ENCODE measurements at regions not wholly inside any gene's neighbourhood (a gene's known extent, or its start where the extent isn't known, plus 50 kb on each side); places are given as distances from the start of the nearest gene placed in this dataset.

GRCh38 chr6:40098774-40099173, 164.5 kb upstream of the MOCS1 start:
- ChIA-PET POLR2A (no interaction called here), CTCF (no interaction called here)
- H4K20me1 ChIP-seq (ENCODE audit: insufficient read depth), result no peaks in the 10 kb centered on the region

GRCh38 chr6:40097590-40097989, 163.3 kb upstream of the MOCS1 start:
- no peaks in the 10 kb centered on the region for H3K79me2 ChIP-seq (ENCODE audit: insufficient read depth)
- no peak for TF ChIP-seq SIN3A (IDR thresholded peaks at IDR 0.05; ENCODE audit: borderline replicate concordance, low read depth, low read length)
- TF ChIP-seq RFX5 (IDR thresholded peaks at IDR 0.05; ENCODE audit: low read length), result no peak
- no peak for TF ChIP-seq POLR2AphosphoS5 (IDR thresholded peaks at IDR 0.05; ENCODE audit: low read depth, low read length)
- TF ChIP-seq RXRA (IDR thresholded peaks at IDR 0.05; ENCODE audit: borderline replicate concordance, low read depth), result no peak
- TF ChIP-seq GATA2 (CRISPR knock-in tag; IDR thresholded peaks at IDR 0.05), result no peak
- TF ChIP-seq FOSL2 (IDR thresholded peaks at IDR 0.05; ENCODE audit: borderline replicate concordance, low read depth), result no peak

More at GRCh38 chr6:40098774-40099173, 164.5 kb upstream of the MOCS1 start:
- Histone ChIP-seq H3K4me3 (ENCODE audit: low read depth in 2 of 2, low read length in 1 of 2) (no peak overlapping the region), H3K4me1 (ENCODE audit: control insufficient read depth in 1 of 2, insufficient read depth in 2 of 2, low read depth in 1 of 2, low read length in 1 of 2) (no peaks in the 10 kb centered on the region), H3K27me3 (ENCODE audit: insufficient read depth) (no peaks in the 10 kb centered on the region), H3K9me2 (no peaks in the 10 kb centered on the region), H3F3A (replicated peaks; ENCODE audit: insufficient read depth) (no peaks in the 10 kb centered on the region), H2AFZ (ENCODE audit: low read depth) (no peak overlapping the region), H3K36me3 (replicated peaks in 1 of 2; ENCODE audit: control insufficient read depth in 1 of 2, insufficient read depth in 2 of 2, low read length in 1 of 2) (no peaks in the 10 kb centered on the region), H3K9ac (no peak overlapping the region), H3K27ac (ENCODE audit: low read depth in 2 of 2, low read length in 1 of 2) (no peak overlapping the region), H3K4me2 (no peak overlapping the region), H3K9me3 (no peaks in the 10 kb centered on the region), H3K79me2 (ENCODE audit: insufficient read depth) (no peaks in the 10 kb centered on the region)
- DNase-seq, result no peak
- TF ChIP-seq SIN3A (IDR thresholded peaks at IDR 0.05; ENCODE audit: borderline replicate concordance, low read depth, low read length) (no peak), RFX5 (IDR thresholded peaks at IDR 0.05; ENCODE audit: low read length) (no peak), TAF1 (IDR thresholded peaks at IDR 0.05; ENCODE audit: borderline replicate concordance, low read depth, low read length) (no peak), CTCF (IDR thresholded peaks at IDR 0.05) (no peak), EZH2phosphoT487 (IDR thresholded peaks at IDR 0.05; ENCODE audit: borderline replicate concordance, low read depth) (no peak), RCOR1 (IDR thresholded peaks at IDR 0.05; ENCODE audit: low read length) (no peak), EP300 (IDR thresholded peaks at IDR 0.05; ENCODE audit: borderline replicate concordance in 1 of 2, low read depth in 1 of 2, low read length in 1 of 2) (no peak), NFIC (IDR thresholded peaks at IDR 0.05; ENCODE audit: borderline replicate concordance) (no peak), TEAD4 (IDR thresholded peaks at IDR 0.05; ENCODE audit: borderline replicate concordance, insufficient read depth) (no peak), USF2 (IDR thresholded peaks at IDR 0.05; ENCODE audit: borderline replicate concordance, low read depth, low read length) (no peak), PBX3 (IDR thresholded peaks at IDR 0.05) (no peak)
- 7% methylated on average over 3 of the region's 3 CpGs for WGBS (ENCODE audit: low lambda C conversion rate)

More at GRCh38 chr6:40097590-40097989, 163.3 kb upstream of the MOCS1 start:
- no peak overlapping the region for H3K27ac ChIP-seq (ENCODE audit: low read depth in 2 of 2, low read length in 1 of 2)
- H4K20me1 ChIP-seq (ENCODE audit: insufficient read depth), result no peaks in the 10 kb centered on the region
- no peak for DNase-seq
- no peaks in the 10 kb centered on the region for H3K9me3 ChIP-seq
- no peak overlapping the region for H3K4me3 ChIP-seq (ENCODE audit: low read depth in 2 of 2, low read length in 1 of 2)
- H3F3A ChIP-seq (replicated peaks; ENCODE audit: insufficient read depth), result no peaks in the 10 kb centered on the region
- POLR2A ChIA-PET, result no interaction called here
- CTCF ChIA-PET, result no interaction called here
- no peaks in the 10 kb centered on the region for H3K9me2 ChIP-seq
- no peaks in the 10 kb centered on the region for H3K4me1 ChIP-seq (ENCODE audit: control insufficient read depth in 1 of 2, insufficient read depth in 2 of 2, low read depth in 1 of 2, low read length in 1 of 2)
- H3K4me2 ChIP-seq, result no peak overlapping the region
- no peak overlapping the region for H2AFZ ChIP-seq (ENCODE audit: low read depth)
- no peaks in the 10 kb centered on the region for H3K27me3 ChIP-seq (ENCODE audit: insufficient read depth)
- H3K9ac ChIP-seq, result no peak overlapping the region
- WGBS (ENCODE audit: low lambda C conversion rate), result 19% methylated on average over 2 of the region's 2 CpGs
- no peaks in the 10 kb centered on the region for H3K36me3 ChIP-seq (replicated peaks in 1 of 2; ENCODE audit: control insufficient read depth in 1 of 2, insufficient read depth in 2 of 2, low read length in 1 of 2)
